GM12874 (cell line): ENCODE measurements at regions not wholly inside any gene's neighbourhood (a gene's known extent, or its start where the extent isn't known, plus 50 kb on each side); places are given as distances from the start of the nearest gene placed in this dataset.

ENCODE experiments used
- TF ChIP-seq, protein P1 (sequence below): IDR thresholded peaks from 2 replicates; pipeline ENCODE4 v1.5.1; 2011; ENCODE audit warnings: low read depth, mild to moderate bottlenecking, control low read depth, low read length, moderate library complexity; ENCODE audit not compliant: insufficient read depth

DNA sequence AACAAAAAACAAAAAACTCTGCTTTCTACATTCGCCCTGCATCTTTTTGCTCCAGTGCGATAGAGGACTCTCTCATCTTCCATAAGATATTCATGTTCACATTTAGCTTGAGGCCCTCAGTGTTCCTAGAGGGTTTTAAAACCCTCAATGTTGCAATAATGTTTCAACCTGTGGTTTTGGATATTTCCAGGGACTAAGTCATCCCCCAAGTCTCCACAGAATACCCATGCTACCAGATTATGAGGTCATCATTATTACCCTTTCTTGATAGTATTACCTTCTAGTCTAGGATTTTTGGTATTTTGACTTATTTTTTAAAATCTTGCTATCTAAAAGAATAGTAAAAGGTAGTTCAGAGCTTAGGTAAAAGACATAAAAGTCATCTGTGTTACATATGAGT, 480.5 kb upstream of the ID4 start:
- TF ChIP-seq, protein P1, sequence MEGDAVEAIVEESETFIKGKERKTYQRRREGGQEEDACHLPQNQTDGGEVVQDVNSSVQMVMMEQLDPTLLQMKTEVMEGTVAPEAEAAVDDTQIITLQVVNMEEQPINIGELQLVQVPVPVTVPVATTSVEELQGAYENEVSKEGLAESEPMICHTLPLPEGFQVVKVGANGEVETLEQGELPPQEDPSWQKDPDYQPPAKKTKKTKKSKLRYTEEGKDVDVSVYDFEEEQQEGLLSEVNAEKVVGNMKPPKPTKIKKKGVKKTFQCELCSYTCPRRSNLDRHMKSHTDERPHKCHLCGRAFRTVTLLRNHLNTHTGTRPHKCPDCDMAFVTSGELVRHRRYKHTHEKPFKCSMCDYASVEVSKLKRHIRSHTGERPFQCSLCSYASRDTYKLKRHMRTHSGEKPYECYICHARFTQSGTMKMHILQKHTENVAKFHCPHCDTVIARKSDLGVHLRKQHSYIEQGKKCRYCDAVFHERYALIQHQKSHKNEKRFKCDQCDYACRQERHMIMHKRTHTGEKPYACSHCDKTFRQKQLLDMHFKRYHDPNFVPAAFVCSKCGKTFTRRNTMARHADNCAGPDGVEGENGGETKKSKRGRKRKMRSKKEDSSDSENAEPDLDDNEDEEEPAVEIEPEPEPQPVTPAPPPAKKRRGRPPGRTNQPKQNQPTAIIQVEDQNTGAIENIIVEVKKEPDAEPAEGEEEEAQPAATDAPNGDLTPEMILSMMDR, result no peak

DNA sequence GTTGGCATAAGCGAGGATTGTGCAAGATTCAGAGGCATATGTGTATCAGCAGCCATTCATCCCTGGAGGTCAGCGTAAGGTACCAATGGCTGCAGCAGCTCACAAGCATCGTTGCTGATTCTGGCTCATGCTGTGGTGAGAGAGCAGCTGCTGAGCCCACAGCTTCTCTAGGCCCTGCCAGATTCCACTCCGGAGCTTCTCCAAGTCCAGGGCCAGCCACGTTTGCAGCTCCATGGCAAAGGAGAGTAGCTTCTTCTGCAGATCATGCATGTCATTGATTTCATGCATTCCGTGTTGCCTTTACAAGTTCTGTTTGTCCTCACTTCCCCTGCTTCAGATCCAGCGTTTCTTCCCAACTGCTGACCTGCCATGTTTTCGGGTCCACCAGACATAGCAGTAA, 474.8 kb upstream of the ID4 start:
- TF ChIP-seq, protein P1, result no peak

DNA sequence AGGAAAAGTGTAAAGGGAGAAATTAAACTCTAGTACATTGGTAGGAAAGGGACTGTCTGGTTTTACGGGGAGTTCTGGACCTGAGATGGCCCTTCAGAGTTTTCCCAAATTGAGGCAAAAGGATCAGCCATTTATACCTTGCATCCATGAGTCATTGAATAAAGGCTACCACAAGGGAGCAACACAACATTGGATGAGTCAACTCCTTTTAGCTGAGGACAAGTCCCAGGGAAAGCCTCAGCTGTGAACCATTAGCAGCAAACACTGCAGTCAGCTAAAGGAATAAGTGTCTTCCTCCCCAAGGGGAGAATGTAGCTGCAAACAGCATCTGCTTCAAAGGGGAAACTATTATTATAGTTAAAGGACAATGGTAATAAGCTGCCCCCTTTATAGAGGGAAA, 468.7 kb upstream of the ID4 start:
- TF ChIP-seq, protein P1, result no peak

DNA sequence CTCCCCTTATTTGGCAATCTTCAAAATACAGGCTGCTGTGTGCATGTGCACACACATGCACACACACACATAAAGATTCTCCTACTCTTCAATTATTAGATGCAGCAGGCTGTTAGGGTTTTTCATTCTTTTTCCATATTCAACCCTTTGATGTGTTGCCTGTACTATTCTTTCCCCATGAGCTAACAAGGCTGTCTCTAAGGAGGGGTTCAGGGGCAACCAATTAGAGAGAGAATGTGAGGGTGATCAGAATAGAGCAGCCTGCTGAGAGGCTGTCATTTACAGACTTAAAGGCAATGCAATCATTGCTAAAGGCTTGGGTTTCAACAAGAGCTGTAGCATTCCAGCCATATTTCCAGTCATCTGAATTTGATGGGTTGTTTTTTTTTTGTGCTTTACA, 467.4 kb upstream of the ID4 start:
- TF ChIP-seq, protein P1, result no peak

DNA sequence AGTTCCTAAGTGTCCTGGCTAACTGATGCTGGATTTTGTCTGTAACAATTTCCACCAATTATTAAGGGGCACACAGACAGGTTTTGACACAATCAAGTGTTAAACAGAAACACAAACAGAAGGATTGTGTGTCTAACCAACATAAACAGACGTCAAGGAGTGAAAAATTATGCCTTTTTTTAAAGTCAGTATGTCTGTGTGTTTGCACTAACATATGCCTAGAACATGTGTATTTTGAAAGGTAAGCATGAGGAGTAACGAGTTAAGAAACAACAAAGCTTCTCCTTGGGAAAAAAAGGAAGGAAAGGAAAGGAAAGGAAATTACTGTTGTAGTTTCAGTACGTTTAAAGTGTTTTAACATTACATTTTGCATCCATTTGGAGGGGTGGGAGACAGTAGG, 466.3 kb upstream of the ID4 start:
- TF ChIP-seq, protein P1, result no peak

DNA sequence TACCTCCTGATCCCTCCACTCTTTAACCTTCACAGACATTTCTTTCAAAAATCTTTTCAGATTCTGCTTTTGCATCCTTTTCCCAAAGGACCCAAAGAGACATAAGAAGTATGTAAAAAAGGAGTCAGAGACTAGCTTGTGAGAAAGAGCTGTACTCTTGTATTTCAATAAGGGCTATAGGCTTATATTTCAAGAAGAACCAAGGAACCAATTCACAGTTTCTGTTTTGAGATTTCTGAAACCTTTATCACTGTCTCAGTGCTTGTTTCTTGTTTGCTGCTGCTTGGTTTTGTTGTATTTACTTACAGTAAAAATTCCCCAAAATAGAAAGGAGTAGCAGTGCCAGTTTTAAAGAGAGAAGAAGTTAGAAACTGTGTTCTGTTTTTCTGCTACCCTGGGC, 461.6 kb upstream of the ID4 start:
- TF ChIP-seq, protein P1, result no peak

- TF ChIP-seq, protein P1, result no peak
These were observed 459.4 kb upstream of the ID4 start for GRCh38 chr6:19377722-19378121.

DNA sequence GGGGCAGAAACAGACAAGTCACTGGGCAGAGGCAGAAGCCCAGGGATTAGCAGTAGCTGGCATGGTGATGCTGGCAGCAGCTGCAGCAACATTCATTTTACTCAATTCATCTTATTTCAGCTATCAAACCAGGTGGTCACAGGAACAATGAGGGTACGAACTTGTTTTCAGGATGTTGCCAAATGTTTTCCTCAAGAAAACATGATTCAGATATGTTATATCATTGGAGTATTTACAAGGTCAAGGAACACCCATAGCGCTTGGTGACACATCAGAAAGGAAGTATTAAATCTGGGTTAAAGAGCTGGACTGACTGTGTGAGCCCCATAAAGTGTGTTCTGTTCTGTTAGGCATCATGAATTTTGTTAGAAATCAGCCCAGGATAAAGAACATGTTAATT, 456.9 kb upstream of the ID4 start:
- TF ChIP-seq, protein P1, result no peak
